T-helper 2 cell treated with Interferon-gamma antibody and Interleukin-4, amounts not matched to agents 5 μg/mL and 100 μg/mL, for 36 hours (primary cell): ENCODE measurements at regions not wholly inside any gene's neighbourhood (a gene's known extent, or its start where the extent isn't known, plus 50 kb on each side); places are given as distances from the start of the nearest gene placed in this dataset.

Experiments
- DNase-seq: peaks from one replicate; pipeline ENCODE4 v3.0.0; 2021; ENCODE audit warnings: low spot score
- H3K27ac Mint-ChIP-seq: one replicate; pipeline ENCODE4 v1.8.0; 2021; ENCODE audit warnings: mild to moderate bottlenecking, mixed read lengths
- H3K27me3 Mint-ChIP-seq: one replicate; pipeline ENCODE4 v1.8.0; 2021; ENCODE audit warnings: low read depth, mixed read lengths
- H3K36me3 Mint-ChIP-seq: one replicate; pipeline ENCODE4 v1.8.0; 2021; ENCODE audit warnings: low read depth, mixed read lengths
- H3K4me1 Mint-ChIP-seq: one replicate; pipeline ENCODE4 v1.8.0; 2021; ENCODE audit warnings: low read depth, mixed read lengths
- H3K4me3 Mint-ChIP-seq: one replicate; pipeline ENCODE4 v1.8.0; 2022; ENCODE audit warnings: mild to moderate bottlenecking, moderate library complexity, mixed read lengths
- H3K9me3 Mint-ChIP-seq: one replicate; pipeline ENCODE4 v1.8.0; 2021; ENCODE audit warnings: mixed read lengths

DNA sequence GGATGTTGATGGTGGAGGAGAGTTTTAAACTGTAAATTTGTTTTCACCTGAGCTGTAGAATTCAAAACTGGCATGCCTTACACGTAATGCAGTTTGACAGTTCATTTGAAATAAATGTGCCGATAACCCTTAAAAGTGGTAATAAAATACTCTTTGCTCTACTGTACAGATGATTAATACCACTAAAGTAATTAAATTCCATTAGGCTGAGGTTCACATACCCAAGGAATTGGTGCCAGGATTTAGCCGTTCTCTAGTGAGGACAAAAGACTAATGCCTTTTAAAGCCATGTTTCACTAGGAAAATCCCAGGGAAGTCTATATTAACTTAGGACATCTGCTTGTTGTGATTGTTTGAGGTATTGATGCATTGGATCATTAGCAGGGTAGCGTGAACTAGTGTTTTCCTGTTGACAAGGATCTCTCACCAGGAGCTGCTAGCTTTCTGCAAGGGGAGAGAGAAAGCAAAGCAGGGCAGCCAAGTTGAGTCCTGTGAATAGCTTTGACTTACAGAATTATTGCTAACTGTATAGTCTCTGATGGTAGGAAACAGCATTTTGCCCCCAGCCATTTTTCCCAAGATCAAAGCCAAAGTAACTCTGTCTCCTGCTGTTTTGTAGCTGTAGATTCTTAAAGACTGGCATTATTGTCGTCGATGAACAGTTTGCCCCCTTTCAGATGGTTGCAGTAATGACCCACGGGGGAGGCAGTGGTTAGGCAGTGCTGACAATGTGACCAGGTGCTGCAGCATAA, 280.9 kb upstream of the FANCL start:
- peaks cover 4% of the 10 kb centered on the region for H3K27me3 Mint-ChIP-seq
- no peak overlapping the region for H3K4me3 Mint-ChIP-seq
- no peak overlapping the region for H3K27ac Mint-ChIP-seq
- no peaks in the 10 kb centered on the region for H3K36me3 Mint-ChIP-seq
- H3K9me3 Mint-ChIP-seq: no peaks in the 10 kb centered on the region
- H3K4me1 Mint-ChIP-seq: no peaks in the 10 kb centered on the region
- no peak for DNase-seq

DNA sequence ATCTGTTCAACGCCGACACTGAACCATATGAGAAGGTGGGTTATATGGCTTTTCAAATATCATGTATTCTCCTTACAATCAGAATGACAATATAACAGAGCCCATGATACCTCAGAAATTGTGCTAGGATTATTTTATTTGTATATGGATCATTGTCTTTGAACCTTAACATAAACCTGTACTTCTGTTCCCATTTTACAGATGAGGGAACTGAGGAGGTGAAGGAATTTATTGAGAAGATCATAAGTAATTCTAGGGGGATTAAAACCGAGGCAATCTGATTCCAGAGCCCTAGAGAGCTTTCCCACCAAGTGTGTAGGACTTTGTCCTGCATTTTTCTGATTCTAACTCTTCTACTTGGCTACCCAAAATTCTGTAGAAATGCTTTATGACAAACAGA, 279.8 kb upstream of the FANCL start:
- Mint-ChIP-seq H3K27me3 (peaks cover 4% of the 10 kb centered on the region), H3K9me3 (no peaks in the 10 kb centered on the region), H3K4me3 (no peak overlapping the region), H3K4me1 (no peaks in the 10 kb centered on the region), H3K27ac (no peak overlapping the region), H3K36me3 (no peaks in the 10 kb centered on the region)
- no peak for DNase-seq

GRCh38 chr2:58517881-58518280, 276.8 kb upstream of the FANCL start:
- no peaks in the 10 kb centered on the region for H3K36me3 Mint-ChIP-seq
- H3K9me3 Mint-ChIP-seq: no peaks in the 10 kb centered on the region
- H3K27me3 Mint-ChIP-seq: peaks cover 4% of the 10 kb centered on the region
- DNase-seq: no peak
- H3K4me1 Mint-ChIP-seq: no peaks in the 10 kb centered on the region
- H3K4me3 Mint-ChIP-seq: no peak overlapping the region
- no peak overlapping the region for H3K27ac Mint-ChIP-seq

DNA sequence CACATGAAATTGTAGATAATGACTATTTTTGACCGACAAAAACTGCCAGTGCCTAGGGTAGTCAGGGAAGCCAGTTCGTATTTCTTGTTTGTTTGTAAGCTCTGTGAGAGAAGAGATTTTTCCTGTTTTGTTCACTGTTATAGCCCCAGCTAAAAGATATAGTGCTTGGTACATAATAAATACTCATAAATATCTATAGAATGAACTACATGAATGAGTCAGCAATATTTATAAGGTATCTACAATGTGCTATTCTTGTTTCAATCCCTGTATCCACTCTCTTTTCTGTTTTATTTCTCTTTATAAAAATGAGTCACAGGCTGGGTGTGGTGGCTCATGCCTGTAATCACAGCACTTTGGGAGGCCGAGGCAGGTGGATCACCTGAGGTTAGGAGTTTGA, 275.6 kb upstream of the FANCL start:
- DNase-seq: no peak
- Mint-ChIP-seq H3K27me3 (peaks cover 4% of the 10 kb centered on the region), H3K9me3 (no peaks in the 10 kb centered on the region), H3K36me3 (no peaks in the 10 kb centered on the region), H3K4me3 (no peak overlapping the region), H3K27ac (no peak overlapping the region), H3K4me1 (no peaks in the 10 kb centered on the region)

DNA sequence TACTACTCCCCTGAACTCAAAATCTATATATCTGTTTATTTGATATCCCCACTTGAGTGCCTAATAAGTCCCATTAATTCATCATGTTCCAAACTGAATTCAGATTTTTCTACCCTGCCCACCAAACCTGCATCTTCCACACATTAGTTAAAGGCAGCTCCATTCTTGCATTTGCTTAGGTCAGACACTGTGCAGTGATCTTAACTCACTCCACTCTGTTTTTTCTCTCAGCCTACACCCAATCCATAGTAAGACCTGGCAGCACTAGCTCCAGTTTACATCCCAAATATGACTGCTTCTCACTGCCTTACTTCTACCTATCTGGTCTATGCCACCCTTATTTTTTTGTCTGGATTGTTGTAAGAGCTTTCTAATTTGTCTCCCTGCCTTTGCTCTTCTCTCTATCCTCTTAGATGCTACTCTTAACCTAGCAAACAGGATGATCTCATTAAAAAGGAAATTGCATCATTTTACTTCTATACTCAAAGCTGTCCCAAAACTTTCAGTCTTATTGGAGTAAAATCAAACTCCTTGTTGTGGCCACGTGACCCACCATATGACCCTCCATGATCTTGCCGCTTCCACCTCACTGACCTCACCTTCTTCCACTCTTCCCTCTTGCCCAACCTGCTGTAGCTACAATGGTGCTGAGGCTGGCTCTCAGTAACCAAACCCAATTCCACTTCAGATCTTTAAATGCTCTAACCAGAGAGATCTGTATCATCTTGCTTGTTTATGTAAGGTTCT, 274.9 kb upstream of the FANCL start:
- Mint-ChIP-seq H3K9me3 (no peaks in the 10 kb centered on the region), H3K36me3 (no peaks in the 10 kb centered on the region)

DNA sequence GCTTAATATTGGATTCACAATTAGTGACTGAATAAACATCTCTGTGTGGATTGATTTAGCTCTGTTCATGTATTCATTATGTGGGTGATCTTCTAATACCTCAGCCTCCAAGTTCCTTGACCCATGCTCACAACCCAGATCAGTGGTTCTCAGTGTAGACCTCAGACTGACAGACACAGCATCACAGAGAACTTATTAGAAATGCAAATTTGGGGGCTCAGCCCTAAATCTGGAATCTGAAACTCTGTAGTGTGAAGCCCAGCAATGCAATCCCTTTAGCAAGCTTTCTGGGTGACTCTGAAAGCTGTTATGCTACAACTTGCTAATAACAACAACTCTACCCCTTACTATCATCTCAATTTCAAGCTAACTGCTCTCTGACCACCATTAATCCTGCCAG, 273.1 kb upstream of the FANCL start:
- no peak overlapping the region for H3K27ac Mint-ChIP-seq
- no peaks in the 10 kb centered on the region for H3K27me3 Mint-ChIP-seq
- no peaks in the 10 kb centered on the region for H3K9me3 Mint-ChIP-seq
- no peaks in the 10 kb centered on the region for H3K4me1 Mint-ChIP-seq
- H3K36me3 Mint-ChIP-seq: no peaks in the 10 kb centered on the region
- no peak for DNase-seq
- H3K4me3 Mint-ChIP-seq: no peak overlapping the region

More for the DNA sequence above, 274.9 kb upstream of the FANCL start:
- no peaks in the 10 kb centered on the region for H3K4me1 Mint-ChIP-seq
- H3K27me3 Mint-ChIP-seq: peaks cover 4% of the 10 kb centered on the region
- no peak overlapping the region for H3K4me3 Mint-ChIP-seq
- no peak overlapping the region for H3K27ac Mint-ChIP-seq
- DNase-seq: no peak

- no peak overlapping the region for H3K4me3 Mint-ChIP-seq
- H3K4me1 Mint-ChIP-seq: no peaks in the 10 kb centered on the region
- H3K36me3 Mint-ChIP-seq: no peaks in the 10 kb centered on the region
- no peak for DNase-seq
- H3K9me3 Mint-ChIP-seq: no peaks in the 10 kb centered on the region
- no peaks in the 10 kb centered on the region for H3K27me3 Mint-ChIP-seq
- H3K27ac Mint-ChIP-seq: no peak overlapping the region
These were observed 271.8 kb upstream of the FANCL start for GRCh38 chr2:58512878-58513277.

DNA sequence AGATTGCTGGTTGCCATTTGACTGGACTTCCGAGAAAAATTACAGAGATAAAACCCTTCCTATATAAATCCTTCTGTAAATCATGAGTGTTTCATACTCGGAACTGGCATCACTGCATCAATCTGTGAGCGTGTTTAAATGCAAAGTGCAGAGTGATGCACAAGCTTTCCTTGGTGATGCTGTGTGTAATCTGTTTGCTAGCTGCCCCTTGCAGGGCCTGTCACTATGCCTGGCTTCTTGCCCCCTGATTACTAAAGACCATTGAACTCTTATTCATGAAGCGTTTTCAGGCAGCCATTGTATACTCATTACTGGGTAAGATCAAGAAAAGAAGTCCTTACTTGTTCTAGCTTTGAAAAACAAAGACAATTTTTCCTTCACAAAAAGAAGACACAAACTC, 266.9 kb upstream of the FANCL start:
- Mint-ChIP-seq H3K4me1 (no peaks in the 10 kb centered on the region), H3K36me3 (no peaks in the 10 kb centered on the region), H3K27ac (no peak overlapping the region), H3K4me3 (no peak overlapping the region), H3K27me3 (no peaks in the 10 kb centered on the region), H3K9me3 (no peaks in the 10 kb centered on the region)
- DNase-seq: no peak

GRCh38 chr2:58503918-58504317, 262.8 kb upstream of the FANCL start:
- Mint-ChIP-seq H3K4me1 (no peaks in the 10 kb centered on the region), H3K27ac (no peak overlapping the region), H3K36me3 (no peaks in the 10 kb centered on the region), H3K4me3 (no peak overlapping the region), H3K9me3 (no peaks in the 10 kb centered on the region), H3K27me3 (no peaks in the 10 kb centered on the region)
- DNase-seq: no peak

DNA sequence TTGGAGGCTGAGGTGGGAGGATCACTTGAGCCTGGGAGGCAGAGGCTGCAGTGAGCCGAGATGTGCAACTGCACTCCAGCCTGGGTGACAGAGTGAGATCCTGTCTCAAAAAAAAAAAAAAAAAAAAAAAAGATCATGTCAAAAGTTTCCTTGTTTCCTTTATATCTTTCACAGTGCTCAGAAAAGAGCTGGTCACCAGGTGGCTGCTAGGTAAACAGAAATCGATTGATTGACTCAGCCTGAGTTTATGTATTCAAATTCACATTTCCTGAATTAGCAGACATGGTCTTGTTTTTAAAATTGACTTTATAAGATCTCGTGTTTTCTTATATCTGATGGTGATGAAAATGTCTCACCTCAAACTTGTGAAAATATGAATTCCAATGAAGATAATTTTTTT, 261.8 kb upstream of the FANCL start:
- DNase-seq: no peak
- H3K27ac Mint-ChIP-seq: no peak overlapping the region
- no peaks in the 10 kb centered on the region for H3K4me1 Mint-ChIP-seq
- no peaks in the 10 kb centered on the region for H3K36me3 Mint-ChIP-seq
- no peaks in the 10 kb centered on the region for H3K27me3 Mint-ChIP-seq
- no peaks in the 10 kb centered on the region for H3K9me3 Mint-ChIP-seq
- no peak overlapping the region for H3K4me3 Mint-ChIP-seq

- Mint-ChIP-seq H3K36me3 (no peaks in the 10 kb centered on the region), H3K4me1 (no peaks in the 10 kb centered on the region), H3K27me3 (no peaks in the 10 kb centered on the region), H3K27ac (no peak overlapping the region), H3K4me3 (no peak overlapping the region), H3K9me3 (no peaks in the 10 kb centered on the region)
- no peak for DNase-seq
These were observed 260.4 kb upstream of the FANCL start for GRCh38 chr2:58501371-58502160.

GRCh38 chr2:58497168-58497567, 256.0 kb upstream of the FANCL start:
- H3K27me3 Mint-ChIP-seq: no peaks in the 10 kb centered on the region
- no peak overlapping the region for H3K4me3 Mint-ChIP-seq
- no peak for DNase-seq
- H3K36me3 Mint-ChIP-seq: no peaks in the 10 kb centered on the region
- no peaks in the 10 kb centered on the region for H3K4me1 Mint-ChIP-seq
- no peaks in the 10 kb centered on the region for H3K9me3 Mint-ChIP-seq
- H3K27ac Mint-ChIP-seq: no peak overlapping the region

DNA sequence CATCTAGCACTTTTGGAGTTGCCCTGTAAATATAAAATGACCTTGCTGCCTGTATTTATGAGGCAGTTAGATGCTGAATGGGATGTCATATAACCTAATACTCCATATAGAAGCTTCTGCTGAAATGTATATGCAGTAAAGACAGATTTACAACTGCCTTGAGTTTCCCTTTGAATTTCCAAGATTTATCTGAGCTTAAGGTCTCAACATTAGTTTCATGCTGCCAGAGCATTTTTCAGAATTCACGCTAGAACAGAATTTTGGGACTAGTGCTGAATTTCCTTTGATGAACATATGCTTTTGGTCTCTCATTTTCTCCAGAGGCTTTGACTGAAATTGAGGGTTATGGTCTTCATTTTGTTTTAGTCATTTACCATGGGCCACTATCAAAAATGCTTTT, 254.7 kb upstream of the FANCL start:
- Mint-ChIP-seq H3K27me3 (no peaks in the 10 kb centered on the region), H3K9me3 (no peaks in the 10 kb centered on the region), H3K4me1 (no peaks in the 10 kb centered on the region), H3K4me3 (no peak overlapping the region), H3K36me3 (no peaks in the 10 kb centered on the region), H3K27ac (no peak overlapping the region)
- no peak for DNase-seq

GRCh38 chr2:58494071-58494501, 253.0 kb upstream of the FANCL start:
- H3K36me3 Mint-ChIP-seq: no peaks in the 10 kb centered on the region
- no peak overlapping the region for H3K4me3 Mint-ChIP-seq
- H3K27me3 Mint-ChIP-seq: no peaks in the 10 kb centered on the region
- DNase-seq: no peak
- H3K4me1 Mint-ChIP-seq: no peaks in the 10 kb centered on the region
- no peaks in the 10 kb centered on the region for H3K9me3 Mint-ChIP-seq
- no peak overlapping the region for H3K27ac Mint-ChIP-seq
